H9 (cell line): ENCODE measurements at regions not wholly inside any gene's neighbourhood (a gene's known extent, or its start where the extent isn't known, plus 50 kb on each side); places are given as distances from the start of the nearest gene placed in this dataset.

Experiments
- DNase-seq: peaks from one replicate; pipeline ENCODE4 v3.0.0-alpha.2; 2017
- H2AFZ ChIP-seq: one replicate; pipeline ENCODE4 v1.6.1; 2013; ENCODE audit warnings: mild to moderate bottlenecking, low read length, control low read depth, moderate library complexity
- H2AK5ac ChIP-seq: 2 replicates; pipeline ENCODE4 v1.6.1; 2013; ENCODE audit warnings: low read length, control low read depth, mixed read lengths; ENCODE audit not compliant: insufficient read length
- H2BK120ac ChIP-seq: one replicate; pipeline ENCODE4 v1.6.1; 2013; ENCODE audit warnings: low read depth, mild to moderate bottlenecking, low read length, control low read depth, inconsistent platforms; ENCODE audit not compliant: poor library complexity, severe bottlenecking
- H2BK12ac ChIP-seq: 2 replicates; pipeline ENCODE4 v1.6.1; 2013; ENCODE audit warnings: low read length, control low read depth, mixed read lengths, low read depth; ENCODE audit not compliant: insufficient read length
- H2BK15ac ChIP-seq: 2 replicates; pipeline ENCODE4 v1.6.1; 2013; ENCODE audit warnings: low read depth, low read length, control low read depth
- H2BK20ac ChIP-seq: one replicate; pipeline ENCODE4 v1.6.1; 2013; ENCODE audit warnings: low read depth, mild to moderate bottlenecking, low read length, control low read depth, inconsistent platforms; ENCODE audit not compliant: poor library complexity, severe bottlenecking
- H2BK5ac ChIP-seq: 2 replicates; pipeline ENCODE4 v1.6.1; 2013; ENCODE audit warnings: low read length, control low read depth, mixed read lengths; ENCODE audit not compliant: insufficient read length
- H3K14ac ChIP-seq: 2 replicates; pipeline ENCODE4 v1.6.1; 2013; ENCODE audit warnings: low read length, control low read depth; ENCODE audit not compliant: insufficient read depth
- H3K18ac ChIP-seq: 2 replicates; pipeline ENCODE4 v1.6.1; 2013; ENCODE audit warnings: low read depth, mild to moderate bottlenecking, mixed read lengths, low read length, control low read depth; ENCODE audit not compliant: insufficient read length
- H3K23ac ChIP-seq: 2 replicates; pipeline ENCODE4 v1.6.1; 2013; ENCODE audit warnings: low read length, control low read depth, mixed read lengths, low read depth; ENCODE audit not compliant: insufficient read length
- H3K23me2 ChIP-seq: 2 replicates; pipeline ENCODE4 v1.6.1; 2013; ENCODE audit warnings: low read depth, mild to moderate bottlenecking, mixed read lengths, low read length, control low read depth; ENCODE audit not compliant: insufficient read length, poor library complexity, severe bottlenecking
- H3K27ac ChIP-seq: 2 replicates; pipeline ENCODE4 v1.5.1; 2013; ENCODE audit warnings: low read length, control low read depth, mixed read lengths, low read depth; ENCODE audit not compliant: insufficient read length
- H3K27me3 ChIP-seq: 2 replicates; pipeline ENCODE4 v1.6.1; 2013; ENCODE audit warnings: low read length, control low read depth, inconsistent platforms; ENCODE audit not compliant: insufficient read depth
- H3K4ac ChIP-seq: 2 replicates; pipeline ENCODE4 v1.6.1; 2013; ENCODE audit warnings: low read depth, mild to moderate bottlenecking, control low read depth, inconsistent platforms, low read length, moderate library complexity
- H3K4me1 ChIP-seq: 2 replicates; pipeline ENCODE4 v1.6.1; 2013; ENCODE audit warnings: low read length, control low read depth, inconsistent platforms; ENCODE audit not compliant: insufficient read depth
- H3K4me2 ChIP-seq: 2 replicates; pipeline ENCODE4 v1.6.1; 2013; ENCODE audit warnings: low read length, control low read depth, mixed read lengths; ENCODE audit not compliant: insufficient read length, insufficient read depth
- H3K56ac ChIP-seq: 2 replicates; pipeline ENCODE4 v1.6.1; 2013; ENCODE audit warnings: low read depth, mild to moderate bottlenecking, mixed read lengths, low read length, control low read depth; ENCODE audit not compliant: insufficient read length
- H3K79me1 ChIP-seq: 2 replicates; pipeline ENCODE4 v1.6.1; 2013; ENCODE audit warnings: low read depth, mild to moderate bottlenecking, moderate library complexity, low read length, control low read depth, inconsistent platforms; ENCODE audit not compliant: insufficient read depth, poor library complexity, severe bottlenecking
- H3K79me2 ChIP-seq: 2 replicates; pipeline ENCODE4 v1.6.1; 2013; ENCODE audit warnings: low read length, control low read depth, inconsistent platforms; ENCODE audit not compliant: insufficient read depth
- H3K9ac ChIP-seq: 2 replicates; pipeline ENCODE4 v1.6.1; 2013; ENCODE audit warnings: low read length, control low read depth, mixed read lengths; ENCODE audit not compliant: insufficient read length; ENCODE audit errors: extremely low read depth
- H3K9me3 ChIP-seq: one replicate; pipeline ENCODE4 v1.6.1; 2013; ENCODE audit warnings: low read depth, low read length, inconsistent platforms; ENCODE audit not compliant: control insufficient read depth
- H3T11ph ChIP-seq: one replicate; pipeline ENCODE4 v1.6.1; 2013; ENCODE audit warnings: mild to moderate bottlenecking, low read length, control low read depth, inconsistent platforms
- H4K20me1 ChIP-seq: one replicate; pipeline ENCODE4 v1.6.1; 2013; ENCODE audit not compliant: control insufficient read depth, insufficient read length, insufficient read depth
- H4K5ac ChIP-seq: 2 replicates; pipeline ENCODE4 v1.6.1; 2013; ENCODE audit warnings: low read depth, mild to moderate bottlenecking, mixed read lengths, low read length, control low read depth; ENCODE audit not compliant: insufficient read length
- H4K8ac ChIP-seq: replicated peaks from 2 replicates; pipeline ENCODE4 v1.6.1; 2013; ENCODE audit warnings: low read length, control low read depth, mixed read lengths, low read depth; ENCODE audit not compliant: insufficient read length
- H4K91ac ChIP-seq: 2 replicates; pipeline ENCODE4 v1.6.1; 2013; ENCODE audit warnings: low read depth, mild to moderate bottlenecking, moderate library complexity, mixed read lengths, low read length, control low read depth; ENCODE audit not compliant: insufficient read length
- H3K27ac Mint-ChIP-seq, 3 experiments: 2 replicates in 2 of 3; 3 replicates in 1 of 3; pipeline ENCODE4 v1.8.0; 2020 to 2021; ENCODE audit warnings: mixed read lengths in 3 of 3, mild to moderate bottlenecking in 1 of 3, moderate library complexity in 1 of 3
- H3K27me3 Mint-ChIP-seq: 2 replicates; pipeline ENCODE4 v1.8.0; 2021; ENCODE audit warnings: low read depth, mild to moderate bottlenecking, moderate library complexity, mixed read lengths
- H3K36me3 Mint-ChIP-seq, 3 experiments: 2 replicates in 2 of 3; 3 replicates in 1 of 3; pipeline ENCODE4 v1.8.0; 2020 to 2021; ENCODE audit warnings: low read depth in 3 of 3, mixed read lengths in 3 of 3; ENCODE audit not compliant: insufficient read depth in 1 of 3
- H3K4me1 Mint-ChIP-seq, 2 experiments: 2 replicates each; pipeline ENCODE4 v1.8.0; 2020; ENCODE audit warnings: mixed read lengths in 2 of 2
- H3K4me3 Mint-ChIP-seq, 2 experiments: 2 replicates in 1 of 2; 3 replicates in 1 of 2; pipeline ENCODE4 v1.8.0; 2020 to 2021; ENCODE audit warnings: mild to moderate bottlenecking in 2 of 2, mixed read lengths in 2 of 2, moderate library complexity in 1 of 2
- H3K9me3 Mint-ChIP-seq, 2 experiments: 2 replicates in 1 of 2; 3 replicates in 1 of 2; pipeline ENCODE4 v1.8.0; 2020; ENCODE audit warnings: mild to moderate bottlenecking in 2 of 2, mixed read lengths in 2 of 2, moderate library complexity in 1 of 2
- WGBS: extraction: QIAGEN DNeasy Blood & Tissue Kit; methylation state at CpG from one replicate; pipeline ENCODE4 v1.1.7; 2013; ENCODE audit warnings: missing lambda C conversion rate, low lambda C conversion rate, mixed read lengths; ENCODE audit not compliant: insufficient read length; ENCODE audit errors: extremely low coverage; 5-methylcytosine and 5-hydroxymethylcytosine counted together
- TF ChIP-seq, protein P1 (sequence below): fragments of 200-600 bp; sonication (generic); conservative IDR thresholded peaks from 3 replicates; pipeline ENCODE4 v1.8.0; 2021; ENCODE audit warnings: antibody characterized with exemption, mild to moderate bottlenecking

GRCh38 chr6:20280288-20280621 lies 68.0 kb upstream of the MBOAT1 start:
- TF ChIP-seq, protein P1, sequence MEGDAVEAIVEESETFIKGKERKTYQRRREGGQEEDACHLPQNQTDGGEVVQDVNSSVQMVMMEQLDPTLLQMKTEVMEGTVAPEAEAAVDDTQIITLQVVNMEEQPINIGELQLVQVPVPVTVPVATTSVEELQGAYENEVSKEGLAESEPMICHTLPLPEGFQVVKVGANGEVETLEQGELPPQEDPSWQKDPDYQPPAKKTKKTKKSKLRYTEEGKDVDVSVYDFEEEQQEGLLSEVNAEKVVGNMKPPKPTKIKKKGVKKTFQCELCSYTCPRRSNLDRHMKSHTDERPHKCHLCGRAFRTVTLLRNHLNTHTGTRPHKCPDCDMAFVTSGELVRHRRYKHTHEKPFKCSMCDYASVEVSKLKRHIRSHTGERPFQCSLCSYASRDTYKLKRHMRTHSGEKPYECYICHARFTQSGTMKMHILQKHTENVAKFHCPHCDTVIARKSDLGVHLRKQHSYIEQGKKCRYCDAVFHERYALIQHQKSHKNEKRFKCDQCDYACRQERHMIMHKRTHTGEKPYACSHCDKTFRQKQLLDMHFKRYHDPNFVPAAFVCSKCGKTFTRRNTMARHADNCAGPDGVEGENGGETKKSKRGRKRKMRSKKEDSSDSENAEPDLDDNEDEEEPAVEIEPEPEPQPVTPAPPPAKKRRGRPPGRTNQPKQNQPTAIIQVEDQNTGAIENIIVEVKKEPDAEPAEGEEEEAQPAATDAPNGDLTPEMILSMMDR, result no peak
- no peaks in the 10 kb centered on the region for H3K27me3 Mint-ChIP-seq
- WGBS, result no CpG with 5 or more reads among the region's 3 CpGs
- Histone ChIP-seq H3K4ac (no peak overlapping the region), H4K20me1 (no peaks in the 10 kb centered on the region), H2AK5ac (no peak overlapping the region), H3K23me2 (no peaks in the 10 kb centered on the region), H3T11ph (no peak overlapping the region), H3K27ac (no peak overlapping the region), H3K9me3 (no peaks in the 10 kb centered on the region), H2BK120ac (no peak overlapping the region), H3K79me2 (no peaks in the 10 kb centered on the region), H3K56ac (no peak overlapping the region), H3K18ac (no peak overlapping the region), H4K91ac (no peak overlapping the region), H3K9ac (no peak overlapping the region), H2BK15ac (no peak overlapping the region), H4K8ac (no peak overlapping the region), H2AFZ (no peak overlapping the region), H3K4me1 (no peaks in the 10 kb centered on the region; the same call in 1 of the 2 replicates), H2BK20ac (no peak overlapping the region), H3K27me3 (no peaks in the 10 kb centered on the region), H4K5ac (no peak overlapping the region), H3K79me1 (no peaks in the 10 kb centered on the region), H3K23ac (no peak overlapping the region), H2BK5ac (no peak overlapping the region), H2BK12ac (no peak overlapping the region), H3K4me2 (no peak overlapping the region), H3K14ac (no peak overlapping the region)
- peaks cover 4 to 6% of the 10 kb centered on the region in 2 experiments; a peak in 4 of 5 replicates for H3K9me3 Mint-ChIP-seq
- DNase-seq, result no peak
- H3K27ac Mint-ChIP-seq, result no peak overlapping the region
- H3K4me1 Mint-ChIP-seq, result peaks cover 17 to 22% of the 10 kb centered on the region in 2 experiments
- no peak overlapping the region for H3K4me3 Mint-ChIP-seq
- H3K36me3 Mint-ChIP-seq, result 0 out of 7 replicates have a peak, but pooled peaks cover 0 to 4% (median 0%) of the 10 kb centered on the region in 3 experiments
